ENCODE measurements at regions not wholly inside any gene's neighbourhood (a gene's known extent, or its start where the extent isn't known, plus 50 kb on each side); places are given as distances from the start of the nearest gene placed in this dataset.

- TF ChIP-seq POLR2AphosphoS5 (IDR thresholded peaks at IDR 0.05; ENCODE audit: low read length) (no peak), SMC3 (IDR thresholded peaks at IDR 0.05; ENCODE audit: borderline replicate concordance, low read length) (no peak), JUND (IDR thresholded peaks at IDR 0.05; ENCODE audit: low read depth, low read length) (no peak), BACH1 (IDR thresholded peaks at IDR 0.05; ENCODE audit: borderline replicate concordance) (no peak), POLR2A (IDR thresholded peaks at IDR 0.05; ENCODE audit: low read depth, low read length) (no peak), REST (IDR thresholded peaks at IDR 0.05; ENCODE audit: low read depth, low read length) (no peak)
- TF ChIP-seq, protein P1, sequence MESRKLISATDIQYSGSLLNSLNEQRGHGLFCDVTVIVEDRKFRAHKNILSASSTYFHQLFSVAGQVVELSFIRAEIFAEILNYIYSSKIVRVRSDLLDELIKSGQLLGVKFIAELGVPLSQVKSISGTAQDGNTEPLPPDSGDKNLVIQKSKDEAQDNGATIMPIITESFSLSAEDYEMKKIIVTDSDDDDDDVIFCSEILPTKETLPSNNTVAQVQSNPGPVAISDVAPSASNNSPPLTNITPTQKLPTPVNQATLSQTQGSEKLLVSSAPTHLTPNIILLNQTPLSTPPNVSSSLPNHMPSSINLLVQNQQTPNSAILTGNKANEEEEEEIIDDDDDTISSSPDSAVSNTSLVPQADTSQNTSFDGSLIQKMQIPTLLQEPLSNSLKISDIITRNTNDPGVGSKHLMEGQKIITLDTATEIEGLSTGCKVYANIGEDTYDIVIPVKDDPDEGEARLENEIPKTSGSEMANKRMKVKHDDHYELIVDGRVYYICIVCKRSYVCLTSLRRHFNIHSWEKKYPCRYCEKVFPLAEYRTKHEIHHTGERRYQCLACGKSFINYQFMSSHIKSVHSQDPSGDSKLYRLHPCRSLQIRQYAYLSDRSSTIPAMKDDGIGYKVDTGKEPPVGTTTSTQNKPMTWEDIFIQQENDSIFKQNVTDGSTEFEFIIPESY (IDR thresholded peaks at IDR 0.05): no peak
- TF ChIP-seq, protein P2, sequence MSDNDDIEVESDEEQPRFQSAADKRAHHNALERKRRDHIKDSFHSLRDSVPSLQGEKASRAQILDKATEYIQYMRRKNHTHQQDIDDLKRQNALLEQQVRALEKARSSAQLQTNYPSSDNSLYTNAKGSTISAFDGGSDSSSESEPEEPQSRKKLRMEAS (IDR thresholded peaks at IDR 0.05; ENCODE audit: low read depth, low read length): no peak
Measured at GRCh38 chr13:81302677-81303076, 961.8 kb upstream of the SPRY2 start.

Data from GM12878 (cell line).